SK-N-SH (cell line): ENCODE measurements at regions not wholly inside any gene's neighbourhood (a gene's known extent, or its start where the extent isn't known, plus 50 kb on each side); places are given as distances from the start of the nearest gene placed in this dataset.

Experiments
- CTCF ChIA-PET: fragments of 300-600, 350-600 bp; formaldehyde crosslinking; extraction: SDS; loops from one replicate; lab custom pipeline; 2021; lab: Yijun Ruan, JAX
- POLR2A ChIA-PET: fragments of 350-600 bp; sonication (Branson Sonifier 250); formaldehyde crosslinking; extraction: SDS; loops from one replicate; lab custom pipeline; 2020; ENCODE audit warnings: antibody characterized with exemption, inconsistent platforms; lab: Yijun Ruan, JAX
- DNase-seq: peaks from one replicate; pipeline ENCODE4 v3.0.0; 2012
- H2AFZ ChIP-seq: fragments of 200-600 bp; sonication (generic); 2 replicates; pipeline ENCODE4 v1.8.1; 2016; ENCODE audit warnings: antibody characterized with exemption, mild to moderate bottlenecking, low read depth
- H3F3A ChIP-seq: fragments of 200-600 bp; sonication (generic); replicated peaks from 2 replicates; pipeline ENCODE3; 2016; ENCODE audit warnings: antibody characterized with exemption, mild to moderate bottlenecking; ENCODE audit not compliant: insufficient read depth
- H3K27ac ChIP-seq, 2 experiments: fragments of 200-500 bp in 1 of 2; fragments of 200-600 bp in 1 of 2; sonication (Bioruptor generic) in 1 of 2; sonication (generic), shearing (Covaris generic) in 1 of 2; 2 replicates each; pipeline versions ENCODE4 v1.5.1 to v1.6.1; 2014 to 2016; ENCODE audit warnings: low read depth in 2 of 2, inconsistent platforms in 1 of 2, low read length in 1 of 2, mild to moderate bottlenecking in 1 of 2, mixed read lengths in 1 of 2
- H3K27me3 ChIP-seq: fragments of 200-600 bp; sonication (generic), shearing (Covaris generic); 2 replicates; pipeline ENCODE4 v1.6.1; 2016; ENCODE audit warnings: mixed run types; ENCODE audit not compliant: insufficient read depth
- H3K36me3 ChIP-seq, 2 experiments: fragments of 200-500 bp in 1 of 2; fragments of 200-600 bp in 1 of 2; sonication (Bioruptor generic) in 1 of 2; sonication (generic) in 1 of 2; replicated peaks in 1 of 2; 2 replicates each; pipeline versions ENCODE3 to v1.5.1; 2014 to 2016; ENCODE audit warnings: low read length in 1 of 2, mild to moderate bottlenecking in 1 of 2; ENCODE audit not compliant: insufficient read depth in 2 of 2, control insufficient read depth in 1 of 2
- H3K4me1 ChIP-seq, 2 experiments: fragments of 200-500 bp in 1 of 2; fragments of 200-600 bp in 1 of 2; sonication (Bioruptor generic) in 1 of 2; sonication (generic), shearing (Covaris generic) in 1 of 2; 2 replicates each; pipeline versions ENCODE4 v1.5.1 to v1.6.1; 2014 to 2016; ENCODE audit warnings: low read depth in 1 of 2, low read length in 1 of 2, mixed run types in 1 of 2; ENCODE audit not compliant: insufficient read depth in 2 of 2, control insufficient read depth in 1 of 2
- H3K4me2 ChIP-seq: fragments of 200-600 bp; sonication (generic), shearing (Covaris generic); 2 replicates; pipeline ENCODE4 v1.6.1; 2017; ENCODE audit warnings: mixed run types
- H3K4me3 ChIP-seq, 2 experiments: fragments of 200-500 bp in 1 of 2; fragments of 200-600 bp in 1 of 2; sonication (Bioruptor generic) in 1 of 2; sonication (generic), shearing (Covaris generic) in 1 of 2; 2 replicates each; pipeline versions ENCODE4 v1.5.1 to v1.8.1; 2014 to 2016; ENCODE audit warnings: low read depth in 2 of 2, inconsistent platforms in 1 of 2, low read length in 1 of 2, mild to moderate bottlenecking in 1 of 2, mixed read lengths in 1 of 2, moderate library complexity in 1 of 2
- H3K79me2 ChIP-seq: fragments of 200-600 bp; sonication (generic); 2 replicates; pipeline ENCODE4 v1.8.1; 2017; ENCODE audit warnings: mild to moderate bottlenecking; ENCODE audit not compliant: insufficient read depth
- H3K9ac ChIP-seq: fragments of 200-600 bp; sonication (generic); 2 replicates; pipeline ENCODE4 v1.6.1; 2017; ENCODE audit warnings: mixed run types
- H3K9me2 ChIP-seq: fragments of 200-600 bp; sonication (generic); 2 replicates; pipeline ENCODE4 v1.6.1; 2017; ENCODE audit warnings: mixed run types
- H3K9me3 ChIP-seq: fragments of 200-600 bp; sonication (generic); 2 replicates; pipeline ENCODE4 v1.6.1; 2017; ENCODE audit warnings: mixed run types, mild to moderate bottlenecking, moderate library complexity
- H4K20me1 ChIP-seq: fragments of 200-600 bp; sonication (generic); 2 replicates; pipeline ENCODE4 v1.6.1; 2017; ENCODE audit warnings: mild to moderate bottlenecking, mixed run types; ENCODE audit not compliant: insufficient read depth
- CHD2 ChIP-seq: fragments of 150-350 bp; IDR thresholded peaks from 2 replicates; pipeline ENCODE4 v1.6.1; 2018; ENCODE audit warnings: low read length; ENCODE audit not compliant: partially characterized antibody
- CTCF ChIP-seq: fragments of 200-600 bp; sonication (generic); IDR thresholded peaks from 2 replicates; pipeline ENCODE4 v1.6.1; 2017; ENCODE audit warnings: antibody characterized with exemption, mild to moderate bottlenecking, moderate library complexity
- EP300 ChIP-seq, 2 experiments: IDR thresholded peaks; 2 replicates each; pipeline versions ENCODE4 v1.4.0 to v1.6.1; 2012; ENCODE audit warnings: borderline replicate concordance in 1 of 2, low read depth in 1 of 2, low read length in 1 of 2
- EZH2phosphoT487 ChIP-seq: fragments of 200-600 bp; sonication (generic); IDR thresholded peaks from 2 replicates; pipeline ENCODE4 v1.6.1; 2017; ENCODE audit warnings: low read depth, mixed run types, mild to moderate bottlenecking, antibody characterized with exemption, moderate library complexity, borderline replicate concordance
- FOSL2 ChIP-seq: IDR thresholded peaks from 2 replicates; pipeline ENCODE4 v1.4.0; 2012; ENCODE audit warnings: low read depth, mild to moderate bottlenecking, moderate library complexity, borderline replicate concordance
- FOXJ3 ChIP-seq: sonication (generic); formaldehyde crosslinking; IDR thresholded peaks from 2 replicates; pipeline ENCODE4 v1.5.1; 2020; ENCODE audit warnings: mild to moderate bottlenecking, missing genetic modification reagents
- GATA2 ChIP-seq: sonication (generic); formaldehyde crosslinking; IDR thresholded peaks from 2 replicates; pipeline ENCODE4 v1.5.0; 2020; ENCODE audit warnings: mild to moderate bottlenecking, missing genetic modification reagents
- JUND ChIP-seq: IDR thresholded peaks from 2 replicates; pipeline ENCODE4 v1.4.0; 2012
- MAX ChIP-seq: IDR thresholded peaks from 2 replicates; pipeline ENCODE4 v1.4.0; 2012; ENCODE audit warnings: low read depth
- MEF2A ChIP-seq: IDR thresholded peaks from 2 replicates; pipeline ENCODE4 v1.4.0; 2012; ENCODE audit warnings: low read depth, borderline replicate concordance
- MXI1 ChIP-seq: IDR thresholded peaks from 2 replicates; pipeline ENCODE4 v1.6.1; 2012; ENCODE audit warnings: mild to moderate bottlenecking, low read depth, low read length, improper control_type of control experiment
- NFIC ChIP-seq: IDR thresholded peaks from 2 replicates; pipeline ENCODE4 v1.4.0; 2012; ENCODE audit warnings: borderline replicate concordance
- PBX3 ChIP-seq: IDR thresholded peaks from 2 replicates; pipeline ENCODE4; 2012
- POLR2AphosphoS5 ChIP-seq: IDR thresholded peaks from 2 replicates; pipeline ENCODE4 v1.6.1; 2012; ENCODE audit warnings: low read depth, low read length
- RAD21 ChIP-seq: IDR thresholded peaks from 2 replicates; pipeline ENCODE4 v1.6.1; 2012; ENCODE audit warnings: mild to moderate bottlenecking, low read length
- RFX5 ChIP-seq: IDR thresholded peaks from 2 replicates; pipeline ENCODE4 v1.6.1; 2012; ENCODE audit warnings: mild to moderate bottlenecking, improper control_type of control experiment, low read length
- TAF1 ChIP-seq: IDR thresholded peaks from 2 replicates; pipeline ENCODE4 v1.6.1; 2012; ENCODE audit warnings: low read depth, mild to moderate bottlenecking, low read length, moderate library complexity, borderline replicate concordance
- TEAD4 ChIP-seq: IDR thresholded peaks from 2 replicates; pipeline ENCODE4 v1.4.0; 2012; ENCODE audit warnings: mild to moderate bottlenecking, borderline replicate concordance; ENCODE audit not compliant: insufficient read depth
- YY1 ChIP-seq: IDR thresholded peaks from 2 replicates; pipeline ENCODE4 v1.4.0; 2012; ENCODE audit warnings: low read depth, mild to moderate bottlenecking
- ZBTB33 ChIP-seq: IDR thresholded peaks from 2 replicates; pipeline ENCODE4 v1.4.0; 2012; ENCODE audit warnings: low read depth, borderline replicate concordance
- WGBS: methylation state at CpG from one replicate; pipeline ENCODE4 v1.1.6; 2017; ENCODE audit warnings: low lambda C conversion rate; 5-methylcytosine and 5-hydroxymethylcytosine counted together

GRCh38 chr2:83874066-83874465, 585.0 kb downstream of the SUCLG1 start:
- Histone ChIP-seq H3K4me2 (no peak overlapping the region), H3K79me2 (no peaks in the 10 kb centered on the region), H3K4me1 (no peaks in the 10 kb centered on the region), H3K9me3 (no peaks in the 10 kb centered on the region), H3K27ac (no peak overlapping the region), H2AFZ (no peak overlapping the region), H3K9ac (no peak overlapping the region), H3F3A (no peaks in the 10 kb centered on the region), H4K20me1 (no peaks in the 10 kb centered on the region), H3K36me3 (no peaks in the 10 kb centered on the region), H3K27me3 (no peaks in the 10 kb centered on the region), H3K4me3 (no peak overlapping the region), H3K9me2 (no peaks in the 10 kb centered on the region)
- POLR2A ChIA-PET, result no interaction called here
- CTCF ChIA-PET, result no interaction called here
- TF ChIP-seq EP300 (IDR thresholded peaks at IDR 0.05; ENCODE audit: borderline replicate concordance in 1 of 2, low read depth in 1 of 2, low read length in 1 of 2), result no peak
- no peak for TF ChIP-seq PBX3
- no peak for TF ChIP-seq FOSL2
- no peak for TF ChIP-seq EZH2phosphoT487
- TF ChIP-seq JUND, result no peak
- no peak for TF ChIP-seq MXI1
- TF ChIP-seq RAD21, result no peak
- TF ChIP-seq CHD2, result no peak
- 40% methylated on average over 19 of the region's 19 CpGs for WGBS
- DNase-seq, result no peak

GRCh38 chr2:83873110-83873509, 586.0 kb downstream of the SUCLG1 start:
- Histone ChIP-seq H3K4me1 (no peaks in the 10 kb centered on the region), H4K20me1 (no peaks in the 10 kb centered on the region), H3K27me3 (no peaks in the 10 kb centered on the region), H3K4me3 (no peak overlapping the region), H3K9ac (no peak overlapping the region), H3K9me3 (no peaks in the 10 kb centered on the region), H3K79me2 (no peaks in the 10 kb centered on the region), H3K9me2 (no peaks in the 10 kb centered on the region), H3K27ac (no peak overlapping the region), H3K4me2 (no peak overlapping the region), H2AFZ (no peak overlapping the region), H3F3A (no peaks in the 10 kb centered on the region), H3K36me3 (no peaks in the 10 kb centered on the region)
- DNase-seq, result no peak
- TF ChIP-seq TAF1 (no peak), GATA2 (CRISPR knock-in tag) (no peak), YY1 (no peak), JUND (no peak), CTCF (no peak), MEF2A (no peak), POLR2AphosphoS5 (no peak), ZBTB33 (no peak), RFX5 (no peak), MAX (no peak), FOXJ3 (CRISPR knock-in tag) (no peak), TEAD4 (no peak), NFIC (no peak), EZH2phosphoT487 (no peak), EP300 (IDR thresholded peaks at IDR 0.05; ENCODE audit: borderline replicate concordance in 1 of 2, low read depth in 1 of 2, low read length in 1 of 2) (no peak)
- CTCF ChIA-PET, result no interaction called here
- WGBS, result 33% methylated on average over 6 of the region's 6 CpGs
- POLR2A ChIA-PET, result no interaction called here
